ENCODE measurements at regions not wholly inside any gene's neighbourhood (a gene's known extent, or its start where the extent isn't known, plus 50 kb on each side); places are given as distances from the start of the nearest gene placed in this dataset.

GRCh38 chr3:16816048-16816780 lies 68.5 kb upstream of the PLCL2 start:
- intact Hi-C loops (cut with micrococcal nuclease) (no loop called here), in situ Hi-C loops (cut with MboI) (no loop called here)
- Histone ChIP-seq H3K9me3 (replicated peaks; ENCODE audit: control insufficient read depth, insufficient read depth, low read depth, low read length) (no peaks in the 10 kb centered on the region), H3K4me3 (no peak overlapping the region), H2AFZ (ENCODE audit: low read depth, low read length) (no peak overlapping the region), H3K4me2 (ENCODE audit: insufficient read depth, low read length) (no peak overlapping the region), H3K27me3 (ENCODE audit: control insufficient read depth in 2 of 2, insufficient read depth in 2 of 2, low read length in 2 of 2) (no peaks in the 10 kb centered on the region), H3K9ac (ENCODE audit: insufficient read depth in 1 of 2, low read depth in 2 of 2, low read length in 2 of 2) (no peak overlapping the region), H3K36me3 (ENCODE audit: control insufficient read depth, insufficient read depth, low read length) (no peaks in the 10 kb centered on the region), H3K79me2 (ENCODE audit: control insufficient read depth, insufficient read depth, low read length) (no peaks in the 10 kb centered on the region), H3K9me1 (ENCODE audit: control insufficient read depth, insufficient read depth, low read length) (no peaks in the 10 kb centered on the region), H4K20me1 (replicated peaks; ENCODE audit: control insufficient read depth, insufficient read depth, low read length) (no peaks in the 10 kb centered on the region), H3K4me1 (replicated peaks in 1 of 2; ENCODE audit: control insufficient read depth in 2 of 2, insufficient read depth in 2 of 2, low read length in 2 of 2) (no peaks in the 10 kb centered on the region), H3K27ac (ENCODE audit: extremely low read depth, low read depth, low read length) (no peak overlapping the region)
- ChIA-PET CTCF (ENCODE audit: low intra/inter-chr PET ratio) (no interaction called here), POLR2A (no interaction called here)
- DNase-seq (ENCODE audit: extremely low read depth in 1 of 4, low spot score in 3 of 4) (no peak), ATAC-seq (no peak), FAIRE-seq (no peak)
- BruUV-seq (replicated peaks), result no TSS peak
- WGBS (ENCODE audit: insufficient coverage, low coverage, missing lambda C conversion rate), result 0% methylated on average over 4 of the region's 4 CpGs
- TF ChIP-seq ETS1 (conservative IDR thresholded peaks at IDR 0.05; ENCODE audit: control insufficient read depth, low read depth, low read length) (no peak), GABPA (tag; conservative IDR thresholded peaks at IDR 0.05; ENCODE audit: low read depth) (no peak), SMARCC2 (IDR thresholded peaks at IDR 0.05; ENCODE audit: low read depth) (no peak), ZFP30 (CRISPR knock-in tag; IDR thresholded peaks at IDR 0.05; ENCODE audit: borderline replicate concordance) (no peak), TSHZ1 (CRISPR knock-in tag; IDR thresholded peaks at IDR 0.05) (no peak), KAT8 (IDR thresholded peaks at IDR 0.05; ENCODE audit: low read depth) (no peak), HMG20A (CRISPR knock-in tag; conservative IDR thresholded peaks at IDR 0.05) (no peak), ZEB2 (IDR thresholded peaks at IDR 0.05) (no peak), ZNF79 (CRISPR knock-in tag; IDR thresholded peaks at IDR 0.05; ENCODE audit: low read depth) (no peak), ZC3H4 (CRISPR knock-in tag; IDR thresholded peaks at IDR 0.05; ENCODE audit: borderline replicate concordance) (no peak), TCF3 (CRISPR knock-in tag; IDR thresholded peaks at IDR 0.05) (no peak), BDP1 (IDR thresholded peaks at IDR 0.05; ENCODE audit: insufficient read depth, insufficient read length) (no peak), ZNF77 (CRISPR knock-in tag; IDR thresholded peaks at IDR 0.05) (no peak), BRD9 (IDR thresholded peaks at IDR 0.05; ENCODE audit: low read depth, partially characterized antibody) (no peak), CREB3 (tag; conservative IDR thresholded peaks at IDR 0.05; ENCODE audit: low read depth) (no peak), ZNF589 (CRISPR knock-in tag; IDR thresholded peaks at IDR 0.05; ENCODE audit: low read depth) (no peak), CAMTA2 (CRISPR knock-in tag; conservative IDR thresholded peaks at IDR 0.05) (no peak), GTF2A2 (tag; IDR thresholded peaks at IDR 0.05) (no peak)

All from K562 (cell line).